Body of pancreas (tissue), 4 donors: ENCODE measurements at regions not wholly inside any gene's neighbourhood (a gene's known extent, or its start where the extent isn't known, plus 50 kb on each side); places are given as distances from the start of the nearest gene placed in this dataset.

ENCODE experiments used
- ATAC-seq: fragments of 150-250 bp; one replicate; pipeline ENCODE4 v1.9.1; 2016
- DNase-seq, 4 donors: peaks; one replicate each; pipeline ENCODE4 v3.0.0-alpha.2; 2019
- H3K27ac ChIP-seq, 4 donors: fragments of 200-600 bp; sonication (generic); 1 replicate in 3 of 4; 2 replicates in 1 of 4; pipeline versions ENCODE4 v1.5.1 to v1.6.1; 2016 to 2019; ENCODE audit warnings: mild to moderate bottlenecking in 1 of 4, mixed read lengths in 1 of 4, moderate library complexity in 1 of 4
- H3K27me3 ChIP-seq, 2 donors: fragments of 200-600 bp; sonication (generic); one replicate each; pipeline ENCODE4 v1.6.0; 2016; ENCODE audit warnings: mild to moderate bottlenecking in 1 of 2
- H3K36me3 ChIP-seq, 2 donors: fragments of 200-600 bp; sonication (generic); replicated peaks in 1 of 2; 2 replicates each; pipeline ENCODE4 v1.5.1; 2016; ENCODE audit warnings: low read depth in 2 of 2; ENCODE audit not compliant: insufficient read depth in 1 of 2
- H3K4me1 ChIP-seq: fragments of 200-600 bp; sonication (generic); one replicate; pipeline ENCODE4 v1.6.0; 2016
- H3K4me3 ChIP-seq, 2 donors: fragments of 200-600 bp; sonication (generic); 1 replicate in 1 of 2; 2 replicates in 1 of 2; pipeline ENCODE4 v1.5.1; 2016 to 2019
- H3K9me3 ChIP-seq, 3 donors: fragments of 200-600 bp; sonication (generic); 1 replicate in 2 of 3; 2 replicates in 1 of 3; pipeline ENCODE4 v1.5.1; 2016
- CTCF ChIP-seq, 7 experiments: fragments of 450-650 bp in 4 of 7; fragments of 200-600 bp in 3 of 7; sonication (generic) in 3 of 7; IDR thresholded peaks; one replicate each; pipeline ENCODE4 v1.5.1; 2016 to 2019; ENCODE audit warnings: antibody characterized with exemption in 7 of 7
- POLR2A ChIP-seq, 3 donors: fragments of 450-650 bp; IDR thresholded peaks; one replicate each; pipeline ENCODE4 v1.6.1; 2016; ENCODE audit warnings: antibody characterized with exemption in 3 of 3, mild to moderate bottlenecking in 2 of 3
- WGBS, 2 donors: methylation state at CpG; one replicate each; pipeline ENCODE4 v1.1.5; 2017; 5-methylcytosine and 5-hydroxymethylcytosine counted together
- intact Hi-C: fragments of 100-400 bp; cut with DNase I; formaldehyde crosslinking; loops from one replicate; pipeline ENCODE4 v1.15.1; 2023

GRCh38 chr2:41457026-41457425 lies 590.8 kb upstream of the PKDCC start:
- no peak for ATAC-seq
- no peaks in the 10 kb centered on the region for H3K36me3 ChIP-seq
- 53 to 59% methylated on average over 3 of the region's 3 CpGs for WGBS, 2 donors
- intact Hi-C loops: no loop called here
- no peak overlapping the region for H3K27ac ChIP-seq
- DNase-seq: no peak
- TF ChIP-seq POLR2A (IDR thresholded peaks at IDR 0.05) (no peak), CTCF (IDR thresholded peaks at IDR 0.05) (no peak)
- no peaks in the 10 kb centered on the region for H3K9me3 ChIP-seq
- H3K4me1 ChIP-seq: no peaks in the 10 kb centered on the region
- H3K27me3 ChIP-seq: no peaks in the 10 kb centered on the region
- no peak overlapping the region for H3K4me3 ChIP-seq

DNA sequence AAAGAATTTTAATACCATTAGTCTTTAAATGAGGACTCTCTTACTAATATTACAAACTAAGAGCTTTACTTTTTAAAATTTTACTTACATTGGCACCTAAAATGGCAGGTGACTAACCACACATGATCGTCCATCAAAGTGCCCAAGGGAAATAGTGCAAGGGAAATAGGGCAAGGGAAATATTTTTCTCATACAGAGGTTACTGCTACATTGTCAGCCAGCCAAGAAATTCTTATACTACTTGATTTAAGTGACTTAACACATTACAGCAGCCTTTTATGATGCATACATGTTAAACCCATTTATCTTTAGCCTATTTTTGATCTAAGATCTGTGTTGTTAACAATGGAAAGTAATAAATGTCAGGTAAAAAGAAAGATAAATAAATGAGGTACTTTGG lies 587.2 kb upstream of the PKDCC start:
- intact Hi-C loops: no loop called here
- WGBS, 2 donors: 20 to 40% methylated on average over 1 of the region's 1 CpG
- no peak overlapping the region for H3K27ac ChIP-seq
- no peaks in the 10 kb centered on the region for H3K36me3 ChIP-seq
- H3K27me3 ChIP-seq: no peaks in the 10 kb centered on the region
- TF ChIP-seq CTCF (IDR thresholded peaks at IDR 0.05) (no peak), POLR2A (IDR thresholded peaks at IDR 0.05) (no peak)
- DNase-seq (no peak), ATAC-seq (no peak)
- no peaks in the 10 kb centered on the region for H3K9me3 ChIP-seq
- H3K4me3 ChIP-seq: no peak overlapping the region
- H3K4me1 ChIP-seq: no peaks in the 10 kb centered on the region

- H3K4me1 ChIP-seq: no peaks in the 10 kb centered on the region
- TF ChIP-seq CTCF (IDR thresholded peaks at IDR 0.05): no peak
- TF ChIP-seq POLR2A (IDR thresholded peaks at IDR 0.05): no peak
- no peak for ATAC-seq
- no peak overlapping the region for H3K27ac ChIP-seq
- no peak overlapping the region for H3K4me3 ChIP-seq
- H3K9me3 ChIP-seq: no peaks in the 10 kb centered on the region
- DNase-seq: no peak
- H3K36me3 ChIP-seq: no peaks in the 10 kb centered on the region
- intact Hi-C loops: no loop called here
- no peaks in the 10 kb centered on the region for H3K27me3 ChIP-seq
Measured at GRCh38 chr2:41464395-41464794, 583.4 kb upstream of the PKDCC start.

DNA sequence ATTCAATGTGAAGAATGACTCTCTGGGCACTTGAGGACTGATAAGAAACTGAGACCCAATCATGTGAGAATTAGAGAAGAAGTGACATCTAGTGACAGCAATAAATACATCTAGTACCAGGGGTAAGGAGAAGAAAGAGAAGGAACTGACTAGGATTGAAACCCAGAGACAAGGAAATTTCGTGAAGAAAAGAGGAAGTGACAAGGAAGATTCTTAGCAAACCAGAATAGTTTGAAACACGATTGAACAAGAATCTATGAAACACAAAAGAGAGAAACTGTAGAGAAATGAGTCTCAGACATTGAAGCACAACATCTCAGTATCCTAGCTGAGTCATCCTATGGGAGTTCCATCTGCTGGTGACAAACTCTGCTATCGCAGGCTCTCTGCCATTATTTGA lies 571.9 kb upstream of the PKDCC start:
- WGBS, 2 donors: 47 to 58% methylated on average over 3 of the region's 3 CpGs
- TF ChIP-seq CTCF (IDR thresholded peaks at IDR 0.05): no peak
- no peak for TF ChIP-seq POLR2A (IDR thresholded peaks at IDR 0.05)
- H3K4me3 ChIP-seq: no peak overlapping the region
- H3K9me3 ChIP-seq: no peaks in the 10 kb centered on the region
- intact Hi-C loops: no loop called here
- no peaks in the 10 kb centered on the region for H3K27me3 ChIP-seq
- H3K27ac ChIP-seq: no peak overlapping the region
- ATAC-seq (no peak), DNase-seq (no peak)
- no peaks in the 10 kb centered on the region for H3K4me1 ChIP-seq
- H3K36me3 ChIP-seq: no peaks in the 10 kb centered on the region

DNA sequence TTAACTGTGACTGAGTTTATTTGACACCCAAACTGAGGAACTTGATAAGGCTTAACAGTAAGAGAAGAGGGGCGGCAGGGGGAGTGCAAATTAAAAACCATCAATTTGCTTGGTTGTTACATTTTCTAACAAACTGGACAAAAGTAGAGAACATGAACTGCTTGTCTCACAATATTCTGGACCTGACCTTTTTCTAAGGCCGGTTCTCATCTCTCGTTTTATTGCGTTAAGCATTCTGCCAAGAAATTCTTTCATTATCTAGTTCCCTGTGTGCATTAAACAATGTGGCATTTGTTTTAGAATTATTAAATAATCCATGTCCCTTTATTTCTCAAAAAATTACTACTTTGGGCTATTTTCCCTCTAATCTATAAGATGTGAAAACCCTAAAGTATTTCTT lies 565.2 kb upstream of the PKDCC start:
- no peaks in the 10 kb centered on the region for H3K9me3 ChIP-seq
- H3K36me3 ChIP-seq: no peaks in the 10 kb centered on the region
- H3K4me1 ChIP-seq: no peaks in the 10 kb centered on the region
- H3K4me3 ChIP-seq: no peak overlapping the region
- H3K27me3 ChIP-seq: no peaks in the 10 kb centered on the region
- intact Hi-C loops: no loop called here
- no peak for TF ChIP-seq CTCF (IDR thresholded peaks at IDR 0.05)
- no peak for TF ChIP-seq POLR2A (IDR thresholded peaks at IDR 0.05)
- no peak for DNase-seq
- no peak for ATAC-seq
- no peak overlapping the region for H3K27ac ChIP-seq
- 31 to 51% methylated on average over 4 of the region's 4 CpGs for WGBS, 2 donors
